Stomach (tissue), 8 donors: ENCODE measurements at regions not wholly inside any gene's neighbourhood (a gene's known extent, or its start where the extent isn't known, plus 50 kb on each side); places are given as distances from the start of the nearest gene placed in this dataset.
A peak's percentile ranks its signal among the peaks of the same experiment; 100 is the strongest.
"Not testable (repeated sequence)": the region's sequence is repeated elsewhere in the genome, so short reads cannot be mapped to it uniquely, and the experiment has no call there.

ENCODE experiments used
- DNase-seq, 2 donors: peaks; one replicate each; pipeline versions ENCODE4 v3.0.0 to v3.0.0-alpha.2; 2013 to 2019
- H3K27ac ChIP-seq, 5 donors: fragments of 200-600 bp in 4 of 5; sonication (generic) in 4 of 5; one replicate each; pipeline ENCODE4 v1.5.1; 2013 to 2019; ENCODE audit warnings: mild to moderate bottlenecking in 1 of 5, moderate library complexity in 1 of 5
- H3K27me3 ChIP-seq, 3 donors: fragments of 200-600 bp; sonication (generic); one replicate each; pipeline ENCODE4 v1.5.1; 2017 to 2019; ENCODE audit warnings: mixed run types in 1 of 3
- H3K36me3 ChIP-seq, 4 donors: fragments of 200-600 bp; sonication (generic); 1 replicate in 3 of 4; 2 replicates in 1 of 4; pipeline ENCODE4 v1.5.1; 2016 to 2019
- H3K4me1 ChIP-seq, 4 donors: fragments of 200-600 bp; sonication (generic); one replicate each; pipeline ENCODE4 v1.5.1; 2016 to 2019
- H3K4me3 ChIP-seq, 4 donors: fragments of 200-600 bp; sonication (generic) in 3 of 4; one replicate each; pipeline ENCODE4 v1.5.1; 2016 to 2019; ENCODE audit warnings: mild to moderate bottlenecking in 1 of 4
- H3K9me3 ChIP-seq, 4 donors: fragments of 200-600 bp; sonication (generic); one replicate each; pipeline ENCODE4 v1.5.1; 2016 to 2019
- CTCF ChIP-seq, 7 experiments: fragments of 450-650 bp in 4 of 7; fragments of 200-600 bp in 3 of 7; sonication (generic) in 3 of 7; IDR thresholded peaks; one replicate each; pipeline ENCODE4 v1.5.1; 2016 to 2019; ENCODE audit warnings: antibody characterized with exemption in 7 of 7, control low read depth in 2 of 7, mild to moderate bottlenecking in 1 of 7
- EP300 ChIP-seq: sonication (generic); formaldehyde crosslinking; IDR thresholded peaks from one replicate; pipeline ENCODE4 v1.6.1; 2017; ENCODE audit warnings: antibody characterized with exemption
- POLR2A ChIP-seq, 4 donors: fragments of 450-650 bp; IDR thresholded peaks; one replicate each; pipeline ENCODE4 v1.6.1; 2016; ENCODE audit warnings: antibody characterized with exemption in 4 of 4, control low read depth in 2 of 4, mild to moderate bottlenecking in 1 of 4, moderate library complexity in 1 of 4
- POLR2AphosphoS5 ChIP-seq, 3 donors: sonication (generic); formaldehyde crosslinking; IDR thresholded peaks; one replicate each; pipeline ENCODE4 v1.6.1; 2016; ENCODE audit warnings: antibody characterized with exemption in 3 of 3
- WGBS, 5 donors: extraction: QIAGEN DNeasy Blood & Tissue Kit in 3 of 5; methylation state at CpG; one replicate each; pipeline versions ENCODE4 v1.1.5 to v1.1.7; 2013 to 2018; 5-methylcytosine and 5-hydroxymethylcytosine counted together
- intact Hi-C: fragments of 100-400 bp; cut with DNase I; formaldehyde crosslinking; loops from one replicate; pipeline ENCODE4 v1.15.1; 2023; ENCODE audit warnings: low total_unique reads
- donor health status: healthy with polysubstance abuse.
- donor health status: Bipolar disorder and iron deficiency.
- donor health status: healthy.

DNA sequence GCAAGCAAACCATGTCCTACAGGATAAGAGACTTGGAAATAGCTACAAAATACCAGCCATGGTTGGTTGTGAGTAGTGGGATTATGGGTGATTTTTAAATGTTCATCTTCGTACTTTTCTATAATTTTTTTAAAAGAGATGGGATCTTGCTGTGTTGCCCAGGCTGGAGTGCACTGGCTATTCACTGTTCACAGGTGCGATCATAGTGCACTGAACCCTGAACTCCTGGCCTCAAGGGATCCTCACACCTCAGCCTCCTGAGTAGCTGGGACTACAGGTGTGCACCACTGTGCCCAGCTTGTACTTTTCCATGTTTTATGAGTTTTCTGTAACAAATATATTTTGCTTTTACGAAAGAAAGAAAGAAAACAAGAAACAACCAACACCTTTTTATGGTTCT is 224.2 kb downstream of the FOXD2 start:
- TF ChIP-seq POLR2A (IDR thresholded peaks at IDR 0.05) (no peak), EP300 (no peak), CTCF (IDR thresholded peaks at IDR 0.05) (no peak), POLR2AphosphoS5 (IDR thresholded peaks at IDR 0.05) (no peak)
- DNase-seq, result no peak
- H3K27ac ChIP-seq, result no peak overlapping the region
- peaks cover 0 to 14% (median 0%) of the 10 kb centered on the region in 3 donors for H3K27me3 ChIP-seq
- intact Hi-C loops, result no loop called here
- WGBS, 5 donors, result 90 to 96% (median 93%) methylated on average over 3 of the region's 3 CpGs
- H3K4me3 ChIP-seq, result no peak overlapping the region
- no peaks in the 10 kb centered on the region for H3K4me1 ChIP-seq
- H3K36me3 ChIP-seq, result no peaks in the 10 kb centered on the region
- no peaks in the 10 kb centered on the region for H3K9me3 ChIP-seq

- no peaks in the 10 kb centered on the region for H3K4me1 ChIP-seq
- H3K9me3 ChIP-seq, result no peaks in the 10 kb centered on the region
- peaks cover 0 to 7% (median 0%) of the 10 kb centered on the region in 3 donors for H3K27me3 ChIP-seq
- H3K27ac ChIP-seq, result no peak overlapping the region
- no peak for DNase-seq
- no peak overlapping the region for H3K4me3 ChIP-seq
- H3K36me3 ChIP-seq, result no peaks in the 10 kb centered on the region
- 73 to 92% (median 81%) methylated on average over 6 of the region's 6 CpGs for WGBS, 5 donors
- intact Hi-C loops, result no loop called here
- TF ChIP-seq POLR2A (IDR thresholded peaks at IDR 0.05), result no peak
- TF ChIP-seq POLR2AphosphoS5 (IDR thresholded peaks at IDR 0.05), result no peak
- TF ChIP-seq CTCF (IDR thresholded peaks at IDR 0.05), result no peak
- TF ChIP-seq EP300, result no peak
Observed at GRCh38 chr1:47663286-47663685, 225.4 kb downstream of the FOXD2 start.

GRCh38 chr1:47664356-47664755 is 226.5 kb downstream of the FOXD2 start:
- Histone ChIP-seq H3K4me3 (no peak overlapping the region), H3K27me3 (peaks cover 0 to 5% (median 0%) of the 10 kb centered on the region in 3 donors), H3K36me3 (no peaks in the 10 kb centered on the region), H3K9me3 (no peaks in the 10 kb centered on the region), H3K4me1 (no peaks in the 10 kb centered on the region), H3K27ac (no peak overlapping the region)
- intact Hi-C loops, result no loop called here
- DNase-seq, result peak in 1 of 2 donors; percentile 24
- WGBS, 5 donors, result 79 to 97% (median 83%) methylated on average over 4 of the region's 4 CpGs
- TF ChIP-seq POLR2A (IDR thresholded peaks at IDR 0.05), result no peak
- no peak for TF ChIP-seq CTCF (IDR thresholded peaks at IDR 0.05)
- TF ChIP-seq EP300, result no peak
- no peak for TF ChIP-seq POLR2AphosphoS5 (IDR thresholded peaks at IDR 0.05)

- WGBS, 5 donors, result 85 to 92% (median 90%) methylated on average over 8 of the region's 8 CpGs
Observed at GRCh38 chr1:47664896-47665295, 227.1 kb downstream of the FOXD2 start.

DNA sequence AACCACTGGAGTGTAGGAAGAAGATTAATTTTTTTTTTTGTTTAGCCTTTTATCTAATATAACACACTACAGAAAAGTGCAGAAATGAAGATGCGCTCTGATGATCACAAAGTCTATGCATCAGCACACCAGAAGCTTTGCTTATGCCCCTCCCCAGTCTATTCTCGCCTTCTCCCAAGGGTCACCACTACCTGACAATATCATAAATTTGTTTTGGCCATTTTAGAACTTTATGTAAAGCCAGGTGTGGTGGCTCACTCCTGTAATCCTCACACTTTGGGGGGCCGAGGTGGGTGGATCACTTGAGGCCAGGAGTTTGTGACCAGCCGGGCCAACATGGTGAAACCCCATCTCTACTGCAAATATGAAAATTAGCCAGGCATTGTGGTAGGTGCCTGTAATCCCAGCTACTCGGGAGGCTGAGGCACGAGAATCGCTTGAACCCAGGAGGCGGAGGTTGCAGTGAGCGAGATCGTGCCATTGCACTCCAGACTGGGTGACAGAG is 231.3 kb downstream of the FOXD2 start:
- H3K9me3 ChIP-seq, result no peaks in the 10 kb centered on the region
- H3K27ac ChIP-seq, result no peak overlapping the region
- peak in 1 of 2 donors; percentile 3 for DNase-seq
- WGBS, 5 donors, result 86 to 93% (median 91%) methylated on average over 10 of the region's 10 CpGs
- H3K36me3 ChIP-seq, result no peaks in the 10 kb centered on the region
- TF ChIP-seq POLR2A (IDR thresholded peaks at IDR 0.05) (no peak), EP300 (no peak), POLR2AphosphoS5 (IDR thresholded peaks at IDR 0.05) (no peak), CTCF (IDR thresholded peaks at IDR 0.05) (no peak)
- H3K4me3 ChIP-seq, result no peak overlapping the region
- H3K27me3 ChIP-seq, result peaks cover 0 to 5% (median 0%) of the 10 kb centered on the region in 3 donors
- no peaks in the 10 kb centered on the region for H3K4me1 ChIP-seq
- intact Hi-C loops, result no loop called here

More at GRCh38 chr1:47664896-47665295, 227.1 kb downstream of the FOXD2 start:
- H3K27me3 ChIP-seq, intact Hi-C loops, H3K4me3 ChIP-seq, H3K4me1 ChIP-seq, H3K36me3 ChIP-seq, H3K9me3 ChIP-seq, H3K27ac ChIP-seq: not testable (repeated sequence)
- DNase-seq, result peak in 1 of 2 donors; percentile 8
